ENCODE measurements at regions not wholly inside any gene's neighbourhood (a gene's known extent, or its start where the extent isn't known, plus 50 kb on each side); places are given as distances from the start of the nearest gene placed in this dataset.

GRCh38 chr4:24637173-24637572, 52.8 kb upstream of the DHX15 start:
- no peaks in the 10 kb centered on the region for H3K4me1 Mint-ChIP-seq
- H3K9me3 Mint-ChIP-seq: no peaks in the 10 kb centered on the region
- H3K36me3 Mint-ChIP-seq: no peaks in the 10 kb centered on the region
- H3K27me3 Mint-ChIP-seq: peaks cover 18% of the 10 kb centered on the region
- no peak overlapping the region for H3K27ac Mint-ChIP-seq
- no peak overlapping the region for H3K4me3 Mint-ChIP-seq
- DNase-seq: no peak

- Mint-ChIP-seq H3K27me3 (peaks cover 13% of the 10 kb centered on the region), H3K9me3 (no peaks in the 10 kb centered on the region), H3K27ac (no peak overlapping the region), H3K36me3 (no peaks in the 10 kb centered on the region), H3K4me1 (no peaks in the 10 kb centered on the region), H3K4me3 (no peak overlapping the region)
- DNase-seq: no peak
These were observed 54.1 kb upstream of the DHX15 start for GRCh38 chr4:24638396-24638875.

- peaks cover 16% of the 10 kb centered on the region for H3K27me3 Mint-ChIP-seq
- H3K4me1 Mint-ChIP-seq: no peaks in the 10 kb centered on the region
- H3K27ac Mint-ChIP-seq: no peak overlapping the region
- H3K4me3 Mint-ChIP-seq: no peak overlapping the region
- DNase-seq: no peak
- no peaks in the 10 kb centered on the region for H3K36me3 Mint-ChIP-seq
- no peaks in the 10 kb centered on the region for H3K9me3 Mint-ChIP-seq
These were observed 55.4 kb upstream of the DHX15 start for GRCh38 chr4:24639714-24640113.

- Mint-ChIP-seq H3K27me3 (peaks cover 16% of the 10 kb centered on the region), H3K36me3 (no peaks in the 10 kb centered on the region), H3K27ac (no peak overlapping the region), H3K4me3 (no peak overlapping the region), H3K4me1 (no peaks in the 10 kb centered on the region), H3K9me3 (no peaks in the 10 kb centered on the region)
- no peak for DNase-seq
These were observed 56.0 kb upstream of the DHX15 start for GRCh38 chr4:24640366-24640765.

GRCh38 chr4:24642981-24643547, 58.7 kb upstream of the DHX15 start:
- no peaks in the 10 kb centered on the region for H3K4me1 Mint-ChIP-seq

GRCh38 chr4:24643774-24644520, 59.6 kb upstream of the DHX15 start:
- no peaks in the 10 kb centered on the region for H3K36me3 Mint-ChIP-seq
- no peak overlapping the region for H3K27ac Mint-ChIP-seq
- no peaks in the 10 kb centered on the region for H3K9me3 Mint-ChIP-seq
- H3K4me1 Mint-ChIP-seq: no peaks in the 10 kb centered on the region
- no peak overlapping the region for H3K4me3 Mint-ChIP-seq
- H3K27me3 Mint-ChIP-seq: peaks cover 15% of the 10 kb centered on the region
- DNase-seq: no peak

More at GRCh38 chr4:24642981-24643547, 58.7 kb upstream of the DHX15 start:
- Mint-ChIP-seq H3K27ac (no peak overlapping the region), H3K4me3 (no peak overlapping the region), H3K9me3 (no peaks in the 10 kb centered on the region), H3K36me3 (no peaks in the 10 kb centered on the region), H3K27me3 (peaks cover 16% of the 10 kb centered on the region)
- no peak for DNase-seq

GRCh38 chr4:24644983-24645764, 60.8 kb upstream of the DHX15 start:
- no peak for DNase-seq
- H3K9me3 Mint-ChIP-seq: no peaks in the 10 kb centered on the region
- H3K27ac Mint-ChIP-seq: no peak overlapping the region
- no peak overlapping the region for H3K4me3 Mint-ChIP-seq
- H3K36me3 Mint-ChIP-seq: no peaks in the 10 kb centered on the region
- no peaks in the 10 kb centered on the region for H3K4me1 Mint-ChIP-seq
- H3K27me3 Mint-ChIP-seq: peaks cover 8% of the 10 kb centered on the region

GRCh38 chr4:24645765-24646550, 61.6 kb upstream of the DHX15 start:
- no peaks in the 10 kb centered on the region for H3K4me1 Mint-ChIP-seq
- H3K36me3 Mint-ChIP-seq: no peaks in the 10 kb centered on the region
- no peak for DNase-seq

GRCh38 chr4:24646798-24647460, 62.6 kb upstream of the DHX15 start:
- no peaks in the 10 kb centered on the region for H3K9me3 Mint-ChIP-seq
- H3K36me3 Mint-ChIP-seq: no peaks in the 10 kb centered on the region
- no peak for DNase-seq
- H3K4me3 Mint-ChIP-seq: no peak overlapping the region
- no peaks in the 10 kb centered on the region for H3K4me1 Mint-ChIP-seq
- H3K27ac Mint-ChIP-seq: no peak overlapping the region
- H3K27me3 Mint-ChIP-seq: peaks cover 7% of the 10 kb centered on the region

More at GRCh38 chr4:24645765-24646550, 61.6 kb upstream of the DHX15 start:
- no peak overlapping the region for H3K27ac Mint-ChIP-seq
- no peaks in the 10 kb centered on the region for H3K9me3 Mint-ChIP-seq
- H3K27me3 Mint-ChIP-seq: peaks cover 7% of the 10 kb centered on the region
- H3K4me3 Mint-ChIP-seq: no peak overlapping the region

GRCh38 chr4:24650849-24651640, 66.7 kb upstream of the DHX15 start:
- no peaks in the 10 kb centered on the region for H3K4me1 Mint-ChIP-seq
- no peak overlapping the region for H3K27ac Mint-ChIP-seq
- no peak overlapping the region for H3K4me3 Mint-ChIP-seq
- peaks cover 4% of the 10 kb centered on the region for H3K27me3 Mint-ChIP-seq
- DNase-seq: no peak
- H3K36me3 Mint-ChIP-seq: no peaks in the 10 kb centered on the region
- H3K9me3 Mint-ChIP-seq: no peaks in the 10 kb centered on the region

- H3K36me3 Mint-ChIP-seq: no peaks in the 10 kb centered on the region
- H3K9me3 Mint-ChIP-seq: no peaks in the 10 kb centered on the region
- H3K4me1 Mint-ChIP-seq: no peaks in the 10 kb centered on the region
- peaks cover 10% of the 10 kb centered on the region for H3K27me3 Mint-ChIP-seq
- H3K27ac Mint-ChIP-seq: no peak overlapping the region
- no peak for DNase-seq
- no peak overlapping the region for H3K4me3 Mint-ChIP-seq
These were observed 71.0 kb upstream of the DHX15 start for GRCh38 chr4:24655326-24655725.

GRCh38 chr4:24655971-24656370, 71.6 kb upstream of the DHX15 start:
- no peak for DNase-seq
- Mint-ChIP-seq H3K27ac (no peak overlapping the region), H3K9me3 (no peaks in the 10 kb centered on the region), H3K36me3 (no peaks in the 10 kb centered on the region), H3K4me3 (no peak overlapping the region), H3K27me3 (peaks cover 10% of the 10 kb centered on the region), H3K4me1 (no peaks in the 10 kb centered on the region)

- Mint-ChIP-seq H3K9me3 (no peaks in the 10 kb centered on the region), H3K27ac (no peak overlapping the region), H3K4me1 (no peaks in the 10 kb centered on the region), H3K4me3 (no peak overlapping the region), H3K36me3 (no peaks in the 10 kb centered on the region), H3K27me3 (peaks cover 12% of the 10 kb centered on the region)
- no peak for DNase-seq
These were observed 72.6 kb upstream of the DHX15 start for GRCh38 chr4:24656906-24657305.
